ENCODE measurements at regions not wholly inside any gene's neighbourhood (a gene's known extent, or its start where the extent isn't known, plus 50 kb on each side); places are given as distances from the start of the nearest gene placed in this dataset.

DNA sequence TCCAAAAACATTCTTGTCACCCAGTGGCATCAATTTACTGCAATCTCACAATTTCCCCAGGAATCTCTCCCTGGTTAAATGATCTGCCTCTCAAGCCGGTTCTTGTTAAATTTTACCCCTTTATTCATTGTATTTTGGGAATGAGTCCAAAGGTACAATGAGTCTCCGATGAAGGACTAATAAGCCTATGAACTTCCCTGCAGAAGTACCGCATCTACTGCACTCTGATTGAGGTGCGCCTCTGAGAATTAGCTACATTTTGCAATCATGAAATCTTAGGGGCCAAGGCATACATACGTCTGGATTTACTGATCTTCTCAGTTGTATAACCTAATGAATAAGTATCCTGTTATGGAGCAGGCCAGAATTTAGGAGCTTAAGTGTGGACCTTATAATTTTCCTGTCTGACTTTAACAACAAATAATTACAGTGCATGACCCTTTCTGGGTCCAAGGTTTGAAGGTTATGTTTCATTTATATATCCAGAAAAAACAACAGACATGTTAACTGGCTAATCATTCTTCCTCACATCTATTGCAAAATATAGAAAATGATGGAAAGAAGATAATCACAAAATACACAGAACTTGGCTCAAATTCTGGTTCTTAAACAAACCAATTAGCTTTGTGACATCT lies 261.8 kb upstream of the NRXN1 start:
- TF ChIP-seq, protein P1, sequence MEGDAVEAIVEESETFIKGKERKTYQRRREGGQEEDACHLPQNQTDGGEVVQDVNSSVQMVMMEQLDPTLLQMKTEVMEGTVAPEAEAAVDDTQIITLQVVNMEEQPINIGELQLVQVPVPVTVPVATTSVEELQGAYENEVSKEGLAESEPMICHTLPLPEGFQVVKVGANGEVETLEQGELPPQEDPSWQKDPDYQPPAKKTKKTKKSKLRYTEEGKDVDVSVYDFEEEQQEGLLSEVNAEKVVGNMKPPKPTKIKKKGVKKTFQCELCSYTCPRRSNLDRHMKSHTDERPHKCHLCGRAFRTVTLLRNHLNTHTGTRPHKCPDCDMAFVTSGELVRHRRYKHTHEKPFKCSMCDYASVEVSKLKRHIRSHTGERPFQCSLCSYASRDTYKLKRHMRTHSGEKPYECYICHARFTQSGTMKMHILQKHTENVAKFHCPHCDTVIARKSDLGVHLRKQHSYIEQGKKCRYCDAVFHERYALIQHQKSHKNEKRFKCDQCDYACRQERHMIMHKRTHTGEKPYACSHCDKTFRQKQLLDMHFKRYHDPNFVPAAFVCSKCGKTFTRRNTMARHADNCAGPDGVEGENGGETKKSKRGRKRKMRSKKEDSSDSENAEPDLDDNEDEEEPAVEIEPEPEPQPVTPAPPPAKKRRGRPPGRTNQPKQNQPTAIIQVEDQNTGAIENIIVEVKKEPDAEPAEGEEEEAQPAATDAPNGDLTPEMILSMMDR (IDR thresholded peaks at IDR 0.05; ENCODE audit: insufficient read depth, low read length, poor library complexity, severe bottlenecking) = no peak
- no peak for TF ChIP-seq EZH2phosphoT487 (conservative IDR thresholded peaks at IDR 0.05; ENCODE audit: low read length)

All from SU-DHL-6 (cell line).